Activated B cell treated with CpG ODN at 0.5 μM for 24 hours (primary cell): ENCODE measurements at regions not wholly inside any gene's neighbourhood (a gene's known extent, or its start where the extent isn't known, plus 50 kb on each side); places are given as distances from the start of the nearest gene placed in this dataset.

Source experiments
- ATAC-seq: fragments of 200-7000 bp; cut with Tn5 transposase; one replicate; pipeline ENCODE4 v1.10.0; 2021; ENCODE audit warnings: low read depth, mild to moderate bottlenecking, moderate library complexity
- CTCF ChIA-PET: fragments of 350-600 bp; sonication (Branson Sonifier 250); formaldehyde crosslinking; loops from one replicate; lab custom pipeline; 2021; ENCODE audit warnings: antibody characterized with exemption; lab: Charles Lee
- POLR2A ChIA-PET: fragments of 350-600 bp; sonication (Branson Sonifier 250); formaldehyde crosslinking; loops from one replicate; lab custom pipeline; 2021; ENCODE audit warnings: antibody characterized with exemption; lab: Charles Lee
- DNase-seq: peaks from one replicate; pipeline ENCODE4 v3.0.0; 2022
- H3K27ac Mint-ChIP-seq: one replicate; pipeline ENCODE4 v1.8.0; 2020; ENCODE audit warnings: mixed read lengths
- H3K27me3 Mint-ChIP-seq: one replicate; pipeline ENCODE4 v1.8.0; 2021; ENCODE audit warnings: mixed read lengths
- H3K36me3 Mint-ChIP-seq: one replicate; pipeline ENCODE4 v1.8.0; 2021; ENCODE audit warnings: low read depth, mixed read lengths
- H3K4me1 Mint-ChIP-seq: one replicate; pipeline ENCODE4 v1.8.0; 2021; ENCODE audit warnings: mixed read lengths
- H3K4me3 Mint-ChIP-seq: one replicate; pipeline ENCODE4 v1.8.0; 2020; ENCODE audit warnings: mild to moderate bottlenecking, mixed read lengths
- H3K9me3 Mint-ChIP-seq: one replicate; pipeline ENCODE4 v1.8.0; 2020; ENCODE audit warnings: mixed read lengths
- intact Hi-C: fragments of 100-400 bp; cut with micrococcal nuclease; formaldehyde crosslinking; loops from one replicate; pipeline ENCODE4 v1.15.1; 2024
- TF ChIP-seq, protein P1 (sequence below): fragments of 200-600 bp; IDR thresholded peaks from one replicate; pipeline ENCODE4 v1.8.0; 2022; ENCODE audit warnings: antibody characterized with exemption, mild to moderate bottlenecking

DNA sequence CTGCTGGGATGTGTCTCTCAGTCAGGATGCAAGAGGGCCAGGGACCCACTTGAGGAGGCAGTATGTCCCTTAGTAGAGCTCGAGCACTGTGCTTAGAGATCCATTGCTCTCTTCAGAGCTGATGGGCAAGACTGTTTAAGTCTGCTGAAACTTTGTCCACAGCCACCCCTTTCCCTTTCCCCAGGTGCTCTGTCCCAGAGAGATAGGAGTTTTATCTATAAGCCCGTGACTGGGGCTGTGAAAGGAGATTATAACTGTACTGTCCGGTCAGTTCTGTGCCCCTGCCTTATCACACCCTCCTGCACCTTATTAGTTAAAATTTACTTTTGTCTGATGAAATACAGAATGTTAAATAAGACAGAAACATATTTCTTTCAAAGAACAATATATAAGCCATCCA, 378.4 kb downstream of the PABPC4L start:
- H3K4me1 Mint-ChIP-seq, result no peaks in the 10 kb centered on the region
- H3K27me3 Mint-ChIP-seq, result no peaks in the 10 kb centered on the region
- no peaks in the 10 kb centered on the region for H3K36me3 Mint-ChIP-seq
- ChIA-PET POLR2A (no interaction called here), CTCF (no interaction called here)
- intact Hi-C loops, result no loop called here
- TF ChIP-seq, protein P1, sequence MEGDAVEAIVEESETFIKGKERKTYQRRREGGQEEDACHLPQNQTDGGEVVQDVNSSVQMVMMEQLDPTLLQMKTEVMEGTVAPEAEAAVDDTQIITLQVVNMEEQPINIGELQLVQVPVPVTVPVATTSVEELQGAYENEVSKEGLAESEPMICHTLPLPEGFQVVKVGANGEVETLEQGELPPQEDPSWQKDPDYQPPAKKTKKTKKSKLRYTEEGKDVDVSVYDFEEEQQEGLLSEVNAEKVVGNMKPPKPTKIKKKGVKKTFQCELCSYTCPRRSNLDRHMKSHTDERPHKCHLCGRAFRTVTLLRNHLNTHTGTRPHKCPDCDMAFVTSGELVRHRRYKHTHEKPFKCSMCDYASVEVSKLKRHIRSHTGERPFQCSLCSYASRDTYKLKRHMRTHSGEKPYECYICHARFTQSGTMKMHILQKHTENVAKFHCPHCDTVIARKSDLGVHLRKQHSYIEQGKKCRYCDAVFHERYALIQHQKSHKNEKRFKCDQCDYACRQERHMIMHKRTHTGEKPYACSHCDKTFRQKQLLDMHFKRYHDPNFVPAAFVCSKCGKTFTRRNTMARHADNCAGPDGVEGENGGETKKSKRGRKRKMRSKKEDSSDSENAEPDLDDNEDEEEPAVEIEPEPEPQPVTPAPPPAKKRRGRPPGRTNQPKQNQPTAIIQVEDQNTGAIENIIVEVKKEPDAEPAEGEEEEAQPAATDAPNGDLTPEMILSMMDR, result no peak
- H3K9me3 Mint-ChIP-seq, result peaks cover 4% of the 10 kb centered on the region
- DNase-seq, result no peak
- no peak for ATAC-seq
- no peak overlapping the region for H3K27ac Mint-ChIP-seq
- H3K4me3 Mint-ChIP-seq, result no peak overlapping the region

DNA sequence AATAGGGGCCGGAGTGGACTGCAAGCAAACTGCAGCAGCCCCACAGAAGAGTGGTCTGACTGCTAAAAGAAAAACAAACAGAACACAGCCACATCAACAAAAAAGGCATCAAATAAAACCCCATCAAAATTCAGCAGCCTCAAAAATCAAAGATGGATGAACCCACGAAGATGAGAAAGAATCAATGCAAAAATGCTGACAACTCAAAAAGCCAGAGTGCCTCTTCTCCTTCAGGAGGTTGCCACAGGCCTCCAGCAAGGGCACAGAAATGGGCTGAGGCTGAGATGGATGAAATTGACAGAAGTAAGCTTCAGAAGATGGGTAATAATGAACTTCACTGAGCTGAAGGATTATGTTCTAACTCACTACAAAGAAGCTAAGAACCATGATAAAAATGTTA, 388.6 kb downstream of the PABPC4L start:
- Mint-ChIP-seq H3K27me3 (no peaks in the 10 kb centered on the region), H3K4me3 (no peak overlapping the region), H3K36me3 (no peaks in the 10 kb centered on the region), H3K9me3 (peaks cover 7% of the 10 kb centered on the region), H3K4me1 (no peaks in the 10 kb centered on the region), H3K27ac (no peak overlapping the region)
- ATAC-seq (no peak), DNase-seq (no peak)
- CTCF ChIA-PET, result no interaction called here
- intact Hi-C loops, result no loop called here
- TF ChIP-seq, protein P1, result no peak
- POLR2A ChIA-PET, result no interaction called here

DNA sequence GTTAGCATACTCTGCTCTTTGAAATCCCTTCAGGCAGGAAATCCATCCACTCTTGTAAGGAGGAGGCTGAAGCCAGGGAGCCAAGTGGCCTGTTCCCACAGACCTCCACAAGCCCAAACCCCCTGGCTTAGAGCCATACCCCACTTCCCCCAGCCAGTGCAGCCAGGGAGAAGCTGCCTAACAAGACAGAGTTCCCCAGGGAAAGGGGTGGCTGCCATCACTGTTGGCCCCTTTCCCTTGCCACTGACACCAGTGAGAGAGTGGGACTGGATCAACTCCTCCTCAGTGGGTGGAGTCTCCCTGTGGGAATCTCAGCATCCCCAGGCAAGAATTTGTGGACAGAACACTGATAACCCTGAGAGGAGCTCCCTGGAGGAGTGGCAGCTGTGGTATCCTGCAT, 389.4 kb downstream of the PABPC4L start:
- POLR2A ChIA-PET, result no interaction called here
- Mint-ChIP-seq H3K27ac (no peak overlapping the region), H3K4me1 (no peaks in the 10 kb centered on the region), H3K27me3 (no peaks in the 10 kb centered on the region), H3K4me3 (no peak overlapping the region), H3K9me3 (peaks cover 3% of the 10 kb centered on the region), H3K36me3 (no peaks in the 10 kb centered on the region)
- ATAC-seq (no peak), DNase-seq (no peak)
- TF ChIP-seq, protein P1, result no peak
- intact Hi-C loops, result no loop called here
- CTCF ChIA-PET, result no interaction called here

DNA sequence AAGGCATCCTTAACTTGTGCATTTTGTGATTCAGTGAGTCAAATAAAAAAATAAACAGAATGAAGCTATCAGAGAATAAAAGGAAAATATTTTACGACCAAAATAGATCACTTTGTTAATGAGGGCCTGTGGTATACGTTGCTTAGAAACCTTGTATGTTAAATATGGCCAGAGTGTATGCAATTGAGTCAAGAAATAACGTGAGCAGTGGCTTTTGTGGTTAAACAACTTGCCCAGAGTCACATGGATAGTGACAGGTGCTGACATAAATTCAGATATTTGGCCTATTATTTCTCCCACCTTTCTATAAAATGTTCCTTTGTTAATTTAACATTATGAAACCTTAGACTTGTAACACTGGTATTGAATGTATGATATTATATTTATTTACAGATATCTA, 393.4 kb downstream of the PABPC4L start:
- Mint-ChIP-seq H3K4me1 (no peaks in the 10 kb centered on the region), H3K36me3 (no peaks in the 10 kb centered on the region), H3K4me3 (no peak overlapping the region), H3K27ac (no peak overlapping the region), H3K9me3 (peaks cover 3% of the 10 kb centered on the region), H3K27me3 (no peaks in the 10 kb centered on the region)
- ATAC-seq, result no peak
- POLR2A ChIA-PET, result no interaction called here
- CTCF ChIA-PET, result no interaction called here
- intact Hi-C loops, result no loop called here
- TF ChIP-seq, protein P1, result no peak
- DNase-seq, result no peak

DNA sequence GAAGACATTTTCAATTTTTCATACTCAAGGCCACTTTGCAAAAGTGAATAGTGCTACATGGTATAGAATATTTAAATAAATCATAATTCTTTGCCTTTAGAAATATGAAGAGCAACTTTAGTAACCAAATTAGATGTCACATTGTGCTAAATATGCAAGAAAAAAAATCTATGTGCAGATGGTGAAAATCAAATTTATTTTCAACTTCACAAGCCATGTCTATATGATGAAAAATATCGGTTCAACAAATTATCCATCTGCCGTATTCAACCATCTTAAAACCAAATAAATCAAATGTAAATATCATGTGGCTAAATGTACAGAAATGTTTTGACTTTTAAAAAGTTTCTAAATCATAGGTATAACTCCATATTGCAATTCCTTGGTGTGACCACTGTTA, 398.2 kb downstream of the PABPC4L start:
- intact Hi-C loops, result no loop called here
- Mint-ChIP-seq H3K27me3 (no peaks in the 10 kb centered on the region), H3K9me3 (no peaks in the 10 kb centered on the region), H3K4me3 (no peak overlapping the region), H3K36me3 (no peaks in the 10 kb centered on the region), H3K4me1 (no peaks in the 10 kb centered on the region), H3K27ac (no peak overlapping the region)
- ATAC-seq (no peak), DNase-seq (no peak)
- ChIA-PET POLR2A (no interaction called here), CTCF (no interaction called here)
- TF ChIP-seq, protein P1, result no peak
